NOMO-1 (cell line): ENCODE measurements at regions not wholly inside any gene's neighbourhood (a gene's known extent, or its start where the extent isn't known, plus 50 kb on each side); places are given as distances from the start of the nearest gene placed in this dataset.

ENCODE experiments used
- DNase-seq, 2 experiments: peaks; one replicate each; lab custom pipeline; 2025; ENCODE audit not compliant: unreplicated experiment in 2 of 2; lab: John Stamatoyannopoulos, UW

DNA sequence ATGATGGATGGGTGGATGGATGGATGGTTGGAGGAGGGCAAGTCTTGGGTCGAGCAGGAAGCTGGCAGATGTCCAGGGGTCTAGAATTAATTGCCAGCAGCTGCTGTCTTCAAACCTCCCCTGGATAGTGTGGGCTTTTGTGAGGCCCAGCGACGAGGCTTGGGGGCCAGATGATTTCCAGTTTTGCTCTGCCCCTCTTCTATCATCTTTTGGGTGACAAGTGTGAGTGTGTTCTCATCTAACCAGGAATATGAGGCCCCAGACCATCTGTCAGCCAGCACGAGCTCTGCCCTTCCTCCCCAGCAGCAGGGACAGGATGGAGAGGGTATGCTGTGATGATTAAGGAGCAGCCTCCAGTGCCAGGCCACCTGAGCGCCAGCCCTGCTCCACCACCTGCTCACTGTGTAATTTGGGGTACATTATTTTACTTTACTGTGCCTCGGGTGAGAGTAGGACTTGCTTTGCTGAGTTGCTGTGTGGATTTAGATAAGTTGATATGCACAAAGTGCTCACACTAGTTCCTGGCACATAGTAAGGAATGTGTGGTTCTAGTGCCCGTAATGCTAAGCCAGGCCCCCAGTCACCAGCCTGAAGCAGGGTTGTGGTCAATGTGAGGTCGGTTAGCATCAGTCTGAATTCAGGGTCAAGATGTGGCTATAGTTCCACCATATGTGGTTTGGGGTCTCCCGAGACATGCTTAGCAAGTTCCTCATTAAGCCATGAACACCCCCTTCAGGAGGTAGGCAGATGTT, 251.1 kb downstream of the CYP26B1 start:
- DNase-seq = no peak

DNA sequence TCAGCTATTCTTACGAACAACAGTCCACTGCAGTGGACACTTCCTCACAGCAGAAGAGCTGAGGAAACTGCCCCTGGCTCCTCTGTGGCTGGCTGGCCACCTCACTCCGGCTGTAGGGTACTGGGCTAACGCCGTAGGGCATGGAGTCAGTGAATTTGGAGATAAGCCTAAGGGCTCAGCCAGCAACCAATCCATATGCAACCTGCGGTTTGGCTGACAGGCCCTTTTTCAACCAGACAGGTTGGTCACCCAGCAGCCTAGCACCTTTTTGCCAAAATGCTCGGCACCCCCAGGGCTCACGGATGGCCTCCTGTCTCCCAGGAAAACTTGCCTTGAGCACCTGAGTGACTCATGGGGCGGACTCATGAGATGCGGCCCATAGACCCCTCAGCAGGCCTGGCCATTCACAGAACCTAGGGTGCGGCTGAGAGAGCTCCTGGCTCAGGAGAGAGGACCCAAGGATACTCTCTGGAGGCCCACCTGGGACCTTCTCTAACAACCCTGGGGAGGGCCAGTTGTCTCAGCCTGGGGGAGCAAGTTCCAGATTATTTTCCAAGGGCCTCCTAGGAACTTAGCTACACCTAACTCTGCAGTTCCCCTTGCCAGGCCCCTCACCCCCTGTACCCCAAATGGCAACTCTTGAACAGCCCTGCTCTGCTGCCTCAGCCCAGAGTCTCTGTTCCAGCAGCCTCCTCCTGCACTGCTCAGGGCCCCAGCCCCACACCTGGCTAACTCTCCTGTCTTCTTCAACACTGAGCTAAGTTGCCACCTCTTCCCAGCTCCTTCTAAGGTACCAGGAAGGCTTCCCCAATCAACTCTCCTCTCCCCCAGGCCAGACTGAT, 252.1 kb downstream of the CYP26B1 start:
- DNase-seq = no peak

DNA sequence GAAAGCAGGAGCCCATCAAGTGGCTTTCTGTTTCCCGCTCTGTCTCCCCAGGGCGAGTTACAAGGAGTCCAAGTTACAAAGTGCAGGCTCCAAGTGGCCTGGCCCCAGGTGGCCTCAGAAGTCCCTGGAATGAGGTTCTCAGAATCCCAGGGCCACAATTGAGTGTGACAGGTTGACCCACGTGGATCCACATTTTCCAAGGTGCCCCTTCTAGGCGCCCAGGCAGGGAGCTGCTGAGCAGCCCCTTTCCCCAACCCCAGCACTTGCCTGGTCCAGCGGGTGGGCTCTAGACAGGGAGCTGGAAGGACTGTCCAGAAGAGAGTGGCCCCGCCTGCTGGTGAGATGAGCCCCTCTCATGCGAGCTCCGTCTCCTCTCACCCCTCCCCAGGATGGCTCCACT, 253.4 kb downstream of the CYP26B1 start:
- DNase-seq = no peak

DNA sequence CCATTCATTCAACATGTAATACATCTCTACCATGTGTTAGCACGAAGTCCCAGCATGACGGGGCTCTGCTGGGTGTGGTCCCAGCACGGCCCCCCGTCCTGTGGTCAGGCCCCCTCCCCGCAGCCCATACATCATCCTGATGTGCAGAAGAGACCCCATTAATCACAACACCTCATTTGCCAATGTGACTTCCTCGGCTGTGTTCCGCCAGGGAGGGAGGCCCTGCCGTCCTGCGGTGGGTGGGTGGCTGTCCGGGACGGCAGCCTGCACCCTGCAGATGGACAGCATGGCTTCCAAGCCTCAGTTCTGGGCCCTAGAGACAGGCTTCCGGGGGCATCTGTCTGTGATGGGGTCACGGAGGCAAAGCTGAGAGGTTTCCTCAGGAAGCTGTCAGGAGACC, 254.0 kb downstream of the CYP26B1 start:
- no peak for DNase-seq

DNA sequence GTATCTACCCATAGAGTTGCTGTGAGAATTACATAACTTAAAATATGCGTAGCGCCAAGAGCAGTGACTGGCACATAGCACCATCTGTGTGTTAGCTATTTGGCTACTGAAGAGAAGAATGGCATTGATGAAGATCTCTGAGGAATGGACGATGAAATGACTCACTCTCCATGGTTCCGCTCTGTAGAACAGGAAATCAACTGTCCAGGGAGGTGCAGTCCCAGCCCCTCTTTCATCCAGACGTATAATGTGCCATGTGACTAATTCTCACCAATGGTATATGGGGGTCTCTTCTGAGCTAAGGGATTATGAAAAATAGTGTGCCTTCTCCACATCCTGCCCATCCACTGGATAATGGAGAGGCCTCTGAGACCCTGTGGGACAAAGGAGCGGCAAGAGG, 254.8 kb downstream of the CYP26B1 start:
- no peak for DNase-seq

DNA sequence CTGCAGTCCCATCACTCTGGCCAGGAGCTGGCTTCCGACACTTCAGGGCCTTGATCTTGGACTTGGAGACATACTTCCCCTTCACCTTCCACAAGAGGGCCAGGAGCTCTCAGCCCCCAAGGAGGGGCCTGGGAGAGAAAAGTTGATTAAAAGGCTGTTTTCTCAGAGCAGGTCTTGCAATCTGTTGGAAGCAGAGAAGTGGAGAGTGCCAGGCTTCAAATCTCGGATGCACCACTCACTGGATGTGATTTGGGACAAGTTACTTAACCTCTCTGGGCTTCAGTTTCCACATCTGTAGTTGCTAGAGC, 255.3 kb downstream of the CYP26B1 start:
- no peak for DNase-seq

DNA sequence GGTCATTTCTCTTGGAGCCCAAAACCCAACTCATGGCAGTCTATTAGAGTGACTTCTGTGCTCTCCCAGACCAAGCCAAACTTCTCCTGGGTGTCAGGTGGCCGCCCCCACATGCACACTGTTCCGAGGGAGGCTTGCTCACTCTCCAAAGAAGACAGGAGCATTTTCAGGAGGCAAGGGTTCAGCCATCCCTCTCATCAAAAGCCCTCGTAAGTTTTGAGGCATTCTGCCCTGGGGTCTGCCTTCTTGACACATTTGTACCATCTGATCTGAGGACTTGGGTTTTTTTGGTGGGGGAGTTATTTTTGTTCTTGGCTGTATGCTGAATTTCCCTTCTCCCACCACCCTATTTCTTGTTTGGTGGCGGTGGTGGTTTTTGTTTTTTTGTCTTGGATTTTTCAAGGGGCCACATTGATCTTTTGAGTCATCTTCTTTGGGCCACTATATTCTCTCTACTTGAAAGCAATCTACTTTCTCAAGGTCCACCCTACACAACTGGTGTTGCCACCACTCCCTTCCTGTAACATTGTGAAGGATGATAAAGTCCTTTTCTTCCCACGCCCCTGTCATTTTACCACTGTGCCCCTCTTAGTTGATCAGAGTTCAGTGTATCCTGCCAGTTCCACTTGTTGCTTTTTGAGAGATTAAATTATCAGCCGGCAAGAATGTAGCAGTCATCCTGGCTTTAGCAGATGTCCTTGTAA, 255.8 kb downstream of the CYP26B1 start:
- DNase-seq = no peak

DNA sequence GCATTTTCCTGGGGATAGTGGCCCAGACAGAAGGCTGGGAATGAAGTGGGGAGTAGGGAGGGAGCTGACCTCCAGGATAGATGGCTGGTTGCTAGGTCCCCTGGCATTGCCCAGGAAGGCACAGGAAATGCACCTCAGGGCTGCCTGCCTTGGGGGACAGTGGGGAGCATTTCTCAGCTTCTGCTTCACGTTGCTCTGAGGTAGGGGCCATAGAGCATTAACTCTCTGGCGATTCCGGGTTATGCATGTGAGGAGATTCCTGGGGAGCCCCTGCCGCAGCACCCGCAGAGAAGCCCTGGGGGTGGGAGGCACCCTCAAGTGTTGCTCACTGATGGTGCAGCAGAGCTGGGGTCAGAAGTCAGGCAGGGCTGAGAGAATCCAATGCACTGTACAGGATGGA, 256.5 kb downstream of the CYP26B1 start:
- no peak for DNase-seq

DNA sequence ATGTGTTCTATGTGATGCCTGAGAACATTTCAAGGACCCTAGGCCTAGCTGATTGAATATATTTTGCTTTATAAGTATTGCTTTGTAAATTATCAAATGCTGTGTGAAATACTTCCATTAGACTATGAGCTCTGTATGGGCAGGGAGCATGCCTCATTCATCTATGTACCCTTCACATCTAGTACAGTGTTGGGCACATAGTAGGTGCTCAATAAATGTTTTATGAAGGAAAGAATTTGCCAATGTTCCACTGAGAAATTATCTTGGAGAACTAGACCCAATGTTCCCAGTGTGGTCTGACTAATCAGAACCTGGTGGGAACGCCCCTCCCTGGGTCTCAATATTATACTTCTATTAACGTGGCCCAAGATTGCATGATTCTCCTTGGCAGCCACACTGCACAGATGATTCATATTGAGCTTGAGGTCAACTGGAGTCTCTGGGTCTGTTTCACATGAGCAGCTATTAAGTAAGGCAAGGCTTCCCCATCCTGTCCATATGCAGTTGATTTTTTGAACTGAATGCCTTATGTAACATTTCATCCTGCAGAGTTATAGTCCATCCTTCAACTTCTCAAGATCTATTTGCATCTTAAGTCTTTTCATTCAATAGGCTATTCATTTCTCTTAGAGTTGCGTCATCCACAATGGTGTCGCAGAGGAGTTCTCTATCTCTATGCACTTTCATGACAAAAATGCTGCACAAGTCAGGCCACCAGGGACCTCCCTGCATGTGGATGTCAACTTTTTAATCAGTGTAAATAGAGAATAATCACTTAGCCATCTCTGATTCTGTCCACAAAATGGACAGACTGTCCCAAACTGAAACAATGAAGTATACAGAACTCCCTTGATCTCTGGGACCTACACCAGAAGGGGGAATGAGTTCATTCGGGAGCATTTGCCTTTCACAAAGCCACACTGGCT, 257.6 kb downstream of the CYP26B1 start:
- DNase-seq = peak in 1 of 2 experiments; percentile 14

DNA sequence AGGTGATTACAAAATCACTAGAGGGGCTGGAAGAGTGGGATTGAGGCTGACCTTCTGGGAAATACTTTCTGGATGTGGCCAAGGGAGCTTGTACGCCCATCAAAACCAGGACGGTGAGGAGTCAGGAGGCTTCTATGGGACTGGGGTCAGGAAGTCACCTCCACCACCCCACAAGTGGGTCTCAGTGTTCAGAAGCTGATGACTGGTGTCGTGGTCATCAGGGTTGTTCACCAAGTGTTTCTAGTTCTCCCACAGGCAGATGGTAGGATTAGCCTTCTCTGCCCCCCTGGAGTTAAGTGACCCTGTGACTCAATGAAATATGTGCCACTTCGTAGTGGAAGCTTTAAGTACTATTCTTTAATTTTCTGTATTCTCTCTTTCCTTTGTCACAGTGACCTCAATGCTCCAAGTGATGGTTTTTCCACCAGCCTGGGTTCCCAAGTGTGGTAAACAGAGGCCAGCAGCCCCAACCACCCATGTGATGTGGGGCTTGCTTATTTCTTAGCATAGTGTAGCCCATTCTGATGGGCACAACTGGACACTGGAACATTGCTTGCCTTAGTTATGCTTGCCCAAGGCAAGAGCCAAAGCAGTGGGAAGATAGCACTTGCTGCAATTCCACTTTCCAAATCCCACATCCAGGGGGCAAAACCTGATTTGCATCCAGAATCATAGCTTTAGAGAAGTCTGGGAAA, 258.8 kb downstream of the CYP26B1 start:
- no peak for DNase-seq

DNA sequence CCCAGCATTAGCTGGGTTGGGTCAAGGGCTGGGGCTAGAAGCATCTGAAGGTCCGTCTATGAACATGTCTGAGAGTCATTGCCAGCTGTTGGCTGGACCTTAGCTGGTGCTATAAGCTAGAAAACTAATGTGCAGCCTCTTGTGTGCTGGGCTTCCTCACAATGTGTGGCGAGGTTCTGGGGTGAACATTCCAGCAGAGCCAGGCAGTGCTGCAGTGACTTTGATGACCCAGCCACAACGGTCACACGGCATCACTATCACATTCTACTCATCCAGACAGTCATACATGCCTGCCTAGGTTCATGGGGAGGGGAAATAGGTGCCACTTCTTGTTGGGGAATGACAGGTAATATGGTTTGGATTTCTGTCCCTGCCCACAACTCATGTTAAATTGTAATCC, 260.5 kb downstream of the CYP26B1 start:
- no peak for DNase-seq

DNA sequence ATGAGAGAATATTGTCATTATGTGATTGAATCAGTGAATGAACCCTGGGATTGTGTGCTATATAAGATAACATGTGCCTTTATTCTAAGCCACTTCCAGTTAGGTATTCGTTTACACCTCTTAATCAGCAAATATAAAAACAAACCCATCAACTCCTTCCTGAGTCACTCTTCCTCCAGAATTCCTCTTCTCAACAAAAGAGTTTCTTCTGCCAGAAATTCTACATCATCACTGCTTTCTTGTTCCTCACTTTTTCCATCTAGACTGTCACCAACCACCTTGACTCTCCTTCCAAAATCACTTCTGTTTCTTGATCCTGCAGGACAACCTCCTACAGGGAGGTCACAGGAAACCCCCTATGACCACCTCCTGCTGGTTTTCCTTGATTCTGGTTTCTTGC, 261.4 kb downstream of the CYP26B1 start:
- no peak for DNase-seq

DNA sequence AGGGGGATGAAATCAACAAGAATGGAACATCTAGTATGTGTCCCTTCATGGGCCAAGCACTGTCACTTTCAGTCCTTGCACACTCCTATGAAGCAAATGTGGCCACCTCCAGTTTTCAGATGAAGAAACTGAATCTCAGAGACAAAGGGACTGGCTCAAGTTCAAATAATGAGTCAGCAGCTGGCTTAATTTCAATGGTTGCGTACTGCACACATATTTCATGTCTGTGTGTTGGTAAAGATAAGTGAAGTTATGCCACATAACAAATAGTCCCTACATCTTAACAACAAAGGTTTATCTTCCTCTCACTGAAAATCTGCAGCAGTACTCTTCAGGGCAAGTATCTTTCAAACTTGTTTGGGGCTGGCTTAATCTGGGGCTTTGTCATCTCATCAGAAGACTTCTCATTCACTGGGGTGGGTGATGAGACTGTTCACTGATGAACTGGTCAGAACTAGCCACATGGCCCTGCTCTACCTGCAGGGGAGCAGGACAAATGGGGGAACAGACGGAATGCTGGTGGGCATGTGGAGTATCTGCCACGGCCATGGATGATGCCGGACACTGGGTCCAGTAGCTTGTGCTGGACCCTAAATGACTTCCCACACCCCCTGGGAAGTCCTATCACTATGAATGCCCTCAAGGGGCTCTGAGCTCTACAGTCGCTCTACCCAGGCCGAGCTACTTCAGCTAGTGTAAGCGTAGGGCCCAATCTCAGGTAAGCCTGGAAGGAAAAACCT, 263.2 kb downstream of the CYP26B1 start:
- no peak for DNase-seq

DNA sequence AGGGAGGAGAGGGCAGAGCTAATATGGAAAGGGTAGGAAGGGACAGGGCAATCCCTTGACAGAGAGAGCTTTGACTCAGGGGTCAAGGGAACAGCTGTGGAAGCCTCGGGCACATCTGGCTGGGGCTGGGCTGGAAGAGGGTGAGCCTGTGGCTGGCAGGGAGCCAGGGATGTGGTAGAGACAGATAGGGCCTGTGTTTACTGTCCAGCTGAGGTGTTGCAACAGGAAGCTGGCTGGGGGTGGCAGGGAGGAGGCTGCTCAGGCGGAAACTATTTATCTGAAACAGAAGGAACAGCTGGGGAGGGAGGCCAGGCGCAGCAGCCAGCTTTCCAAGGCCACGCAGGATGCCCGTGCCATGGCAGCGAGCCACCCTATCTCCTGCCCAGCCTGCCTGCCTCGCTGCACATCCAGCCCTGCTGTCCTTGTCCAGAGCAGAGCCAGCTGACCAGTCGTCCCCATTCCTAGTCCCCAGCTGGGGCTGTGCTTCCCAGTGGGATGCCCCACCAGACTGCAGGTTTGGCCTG, 264.7 kb downstream of the CYP26B1 start:
- DNase-seq = peak; percentile 67 to 68

DNA sequence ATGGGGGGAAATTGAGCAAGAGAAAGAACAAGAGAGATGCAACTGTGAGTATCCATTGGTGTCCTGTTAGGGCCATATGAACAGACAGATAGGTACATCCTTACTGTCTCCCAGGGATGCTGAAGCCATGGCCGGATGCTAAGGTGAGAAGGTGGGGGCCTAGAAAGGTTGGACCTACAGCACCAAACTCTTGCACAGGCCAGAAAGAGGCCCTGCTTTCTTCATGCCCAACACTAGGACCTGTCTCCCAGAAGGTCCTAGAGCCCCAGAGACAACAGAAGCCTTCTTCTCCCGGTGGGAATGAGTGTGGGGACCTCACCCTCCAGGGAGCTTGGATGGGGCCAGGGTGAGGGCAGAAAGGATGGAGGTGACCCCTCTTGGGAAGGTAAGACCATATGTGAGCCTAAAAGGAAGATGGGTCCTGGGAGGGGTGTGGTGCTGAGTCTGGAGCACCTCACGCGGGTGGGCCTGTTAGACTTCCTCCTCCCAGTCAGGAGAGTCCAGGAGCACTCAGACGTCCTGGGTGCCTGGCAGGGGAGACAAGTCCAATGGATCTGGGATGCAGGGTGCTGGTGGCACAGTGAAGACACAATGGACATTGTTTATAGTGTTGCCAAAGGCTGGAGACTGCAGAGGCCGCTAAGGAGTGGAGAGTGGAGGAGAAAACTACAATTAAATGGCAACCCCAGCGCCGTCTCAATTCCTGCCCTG, 265.3 kb downstream of the CYP26B1 start:
- no peak for DNase-seq

DNA sequence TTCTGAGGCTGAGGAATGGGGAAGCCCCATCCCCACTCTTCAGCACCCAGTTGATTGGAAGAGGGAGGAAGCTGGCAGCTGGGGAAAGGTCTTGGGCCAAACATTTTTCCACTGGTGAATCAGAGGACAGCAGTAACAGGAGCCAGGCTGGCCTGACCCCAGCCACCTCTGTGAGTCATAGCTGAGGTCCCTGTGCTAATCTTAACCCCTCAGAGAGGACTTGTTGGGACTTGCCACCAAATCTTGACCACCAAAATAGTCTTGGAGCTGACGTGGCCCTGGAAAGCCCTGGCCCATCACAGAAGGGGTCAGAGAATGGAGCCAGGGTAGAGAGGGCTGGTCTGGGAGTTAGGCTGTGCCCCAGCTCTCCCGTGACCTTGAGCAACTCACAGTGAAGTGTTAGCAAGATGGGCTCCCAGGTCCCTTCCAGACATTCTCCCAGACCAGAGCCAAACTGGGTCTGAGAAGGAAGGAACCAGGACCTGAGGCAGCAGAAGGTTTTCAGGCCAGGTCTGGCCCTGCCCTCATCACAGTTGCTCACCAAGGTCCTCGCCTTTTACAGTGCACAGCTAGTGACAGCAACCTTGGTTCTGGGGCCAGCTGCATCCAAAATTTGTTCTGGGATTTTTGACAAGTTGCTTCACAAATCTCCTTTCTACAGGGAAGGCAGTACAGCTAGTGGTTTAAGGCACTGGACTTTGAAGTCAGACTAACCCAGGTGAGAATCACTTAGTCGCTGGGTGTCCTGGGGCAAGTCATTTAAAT, 266.6 kb downstream of the CYP26B1 start:
- no peak for DNase-seq

DNA sequence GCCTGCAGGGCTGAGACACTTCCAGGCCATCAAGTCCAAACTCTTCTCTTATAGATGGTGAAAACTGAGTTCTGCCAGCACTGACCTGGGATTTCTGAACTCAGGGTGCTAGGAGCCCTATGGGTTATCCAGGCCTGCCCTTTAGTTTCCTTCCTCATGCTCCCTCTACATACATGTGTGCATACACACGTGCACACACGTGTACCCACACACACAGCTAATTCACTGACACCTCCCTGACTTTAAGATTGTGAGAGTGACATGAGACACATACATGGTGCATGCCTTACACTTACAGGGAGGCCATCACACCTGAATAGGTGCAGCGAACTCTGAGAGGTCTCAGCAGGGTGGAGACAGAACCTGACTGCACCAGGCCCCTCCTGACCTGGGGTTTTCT, 267.4 kb downstream of the CYP26B1 start:
- DNase-seq = no peak
